RWPE1 (cell line): ENCODE measurements at regions not wholly inside any gene's neighbourhood (a gene's known extent, or its start where the extent isn't known, plus 50 kb on each side); places are given as distances from the start of the nearest gene placed in this dataset.
A peak's percentile ranks its signal among the peaks of the same experiment; 100 is the strongest.
"Not testable (repeated sequence)": the region's sequence is repeated elsewhere in the genome, so short reads cannot be mapped to it uniquely, and the experiment has no call there.

Experiments used
- CTCF ChIA-PET: fragments of 350-600 bp; sonication (Branson Sonifier 250); formaldehyde crosslinking; extraction: SDS; loops from one replicate; lab custom pipeline; 2021; lab: Yijun Ruan, JAX
- POLR2A ChIA-PET: fragments of 400-600 bp; formaldehyde crosslinking; extraction: SDS; loops from one replicate; lab custom pipeline; 2020; ENCODE audit warnings: antibody characterized with exemption; ENCODE audit not compliant: low non-redundant PET; lab: Yijun Ruan, JAX
- DNase-seq: peaks from one replicate; pipeline ENCODE4 v3.0.0; 2012; ENCODE audit warnings: low spot score
- H3K27ac ChIP-seq: fragments of 450-650 bp; 2 replicates; pipeline ENCODE4 v1.5.1; 2017
- TF ChIP-seq, protein P1 (sequence below): fragments of 450-650 bp; conservative IDR thresholded peaks from 2 replicates; pipeline ENCODE4 v1.5.1; 2017; ENCODE audit warnings: low read depth, mild to moderate bottlenecking

DNA sequence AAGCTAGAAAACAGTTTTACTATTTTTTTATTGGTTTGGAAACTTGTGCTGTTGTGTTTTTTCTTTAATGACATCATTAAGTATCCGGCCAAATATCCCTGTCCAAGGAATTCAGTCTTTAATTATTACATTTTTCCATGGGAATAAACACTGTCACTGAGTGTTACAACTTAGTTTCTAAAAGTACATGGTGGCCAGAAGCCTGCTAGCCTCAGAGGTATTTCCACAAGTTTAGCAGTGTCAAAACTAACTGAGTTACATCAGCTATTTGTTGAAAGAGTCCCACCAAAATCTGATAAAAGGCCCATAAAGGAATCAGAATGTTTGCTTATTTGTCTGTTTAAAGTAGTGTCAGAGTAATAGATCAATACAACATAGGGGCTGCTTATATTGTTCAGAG, 331.6 kb downstream of the GOLGA6L6 start:
- CTCF ChIA-PET, POLR2A ChIA-PET: not testable (repeated sequence)

DNA sequence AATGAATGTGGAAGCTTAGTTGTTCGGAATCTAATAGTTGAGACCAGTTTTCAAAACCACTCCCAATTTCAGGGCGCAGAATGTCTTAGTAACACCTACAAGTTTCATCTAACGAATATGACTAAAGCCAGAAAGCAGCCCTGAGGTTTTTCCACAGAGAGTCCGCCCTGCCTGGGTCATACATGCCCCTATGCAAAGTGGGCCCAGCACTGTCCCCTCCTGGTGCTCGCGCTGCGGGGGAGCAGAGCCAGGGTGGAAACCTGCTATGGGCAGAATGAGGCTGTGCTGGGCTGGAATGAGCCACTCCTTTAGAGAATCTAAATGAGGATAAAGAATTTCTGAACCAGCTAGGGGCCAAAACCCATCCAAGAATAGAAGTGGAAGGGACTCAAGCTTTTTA, 334.0 kb downstream of the GOLGA6L6 start:
- DNase-seq, POLR2A ChIA-PET, CTCF ChIA-PET, H3K27ac ChIP-seq: not testable (repeated sequence)

More for the DNA sequence above, 331.6 kb downstream of the GOLGA6L6 start:
- DNase-seq, H3K27ac ChIP-seq: not testable (repeated sequence)

DNA sequence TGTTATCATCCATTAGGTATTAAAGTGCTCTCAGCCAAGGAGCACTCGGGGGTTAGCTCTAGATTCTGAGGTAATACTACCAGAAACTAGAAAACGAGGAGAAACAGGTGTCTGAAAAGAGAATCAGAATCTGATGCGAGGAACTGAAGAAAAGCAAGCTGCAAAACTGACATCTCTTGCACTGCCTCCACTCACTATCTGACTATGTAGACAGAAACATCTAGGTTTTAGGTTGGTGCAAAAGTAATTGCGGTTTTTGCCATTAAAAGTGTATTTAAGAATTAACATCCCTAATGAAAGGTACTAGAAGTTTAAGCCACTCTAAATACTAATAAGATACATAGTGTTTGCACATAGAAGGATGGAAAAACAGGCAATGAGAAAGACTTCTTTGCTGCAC, 334.4 kb downstream of the GOLGA6L6 start:
- DNase-seq, POLR2A ChIA-PET, CTCF ChIA-PET, H3K27ac ChIP-seq: not testable (repeated sequence)

DNA sequence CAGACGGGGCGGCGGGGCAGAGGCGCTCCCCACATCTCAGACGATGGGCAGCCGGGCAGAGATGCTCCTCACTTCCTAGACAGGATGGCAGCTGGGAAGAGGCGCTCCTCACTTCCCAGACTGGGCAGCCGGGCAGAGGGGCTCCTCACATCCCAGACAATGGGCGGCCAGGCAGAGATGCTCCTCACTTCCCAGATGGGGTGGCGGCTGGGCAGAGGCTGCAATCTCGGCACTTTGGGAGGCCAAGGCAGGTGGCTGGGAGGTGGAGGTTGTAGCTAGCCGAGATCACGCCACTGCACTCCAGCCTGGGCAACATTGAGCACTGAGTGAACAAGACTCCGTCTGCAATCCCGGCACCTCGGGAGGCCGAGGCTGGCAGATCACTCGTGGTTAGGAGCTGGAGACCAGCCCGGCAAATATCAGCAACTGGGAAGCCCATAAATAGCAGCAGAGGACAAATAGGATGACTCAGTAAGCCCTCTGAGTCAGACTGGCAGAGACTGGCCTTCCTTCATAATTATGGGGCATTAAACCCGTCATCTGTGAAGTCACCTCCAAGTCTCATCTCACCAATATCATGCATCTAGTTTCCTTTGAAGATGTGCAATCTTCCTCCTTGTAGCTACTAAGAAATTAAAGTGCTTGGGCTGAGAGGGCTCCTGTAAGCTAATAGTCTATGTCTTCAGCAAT, 337.3 kb downstream of the GOLGA6L6 start:
- POLR2A ChIA-PET, CTCF ChIA-PET: not testable (repeated sequence)

DNA sequence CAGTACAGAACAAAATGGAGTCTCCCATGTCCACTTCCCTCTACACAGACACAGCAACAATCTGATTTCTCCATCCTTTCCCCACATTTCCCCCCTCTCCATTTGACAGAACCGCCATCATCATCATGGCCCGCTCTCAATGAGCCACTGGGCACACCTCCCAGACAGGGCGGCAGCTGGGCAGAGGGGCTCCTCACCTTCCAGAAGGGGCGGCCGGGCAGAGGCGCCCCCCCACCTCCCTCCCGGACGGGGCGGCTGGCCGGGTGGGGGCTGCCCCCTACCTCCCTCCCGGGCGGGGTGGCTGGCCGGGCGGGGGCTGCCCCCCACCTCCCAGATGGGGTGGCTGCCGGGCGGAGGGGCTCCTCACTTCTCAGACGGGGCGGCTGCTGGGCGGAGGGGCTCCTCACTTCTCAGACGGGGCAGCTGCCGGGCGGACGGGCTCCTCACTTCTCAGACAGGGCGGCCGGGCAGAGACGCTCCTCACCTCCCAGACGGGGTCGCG, 337.9 kb downstream of the GOLGA6L6 start:
- POLR2A ChIA-PET, DNase-seq, CTCF ChIA-PET: not testable (repeated sequence)

More for the DNA sequence above, 337.3 kb downstream of the GOLGA6L6 start:
- DNase-seq, H3K27ac ChIP-seq: not testable (repeated sequence)

DNA sequence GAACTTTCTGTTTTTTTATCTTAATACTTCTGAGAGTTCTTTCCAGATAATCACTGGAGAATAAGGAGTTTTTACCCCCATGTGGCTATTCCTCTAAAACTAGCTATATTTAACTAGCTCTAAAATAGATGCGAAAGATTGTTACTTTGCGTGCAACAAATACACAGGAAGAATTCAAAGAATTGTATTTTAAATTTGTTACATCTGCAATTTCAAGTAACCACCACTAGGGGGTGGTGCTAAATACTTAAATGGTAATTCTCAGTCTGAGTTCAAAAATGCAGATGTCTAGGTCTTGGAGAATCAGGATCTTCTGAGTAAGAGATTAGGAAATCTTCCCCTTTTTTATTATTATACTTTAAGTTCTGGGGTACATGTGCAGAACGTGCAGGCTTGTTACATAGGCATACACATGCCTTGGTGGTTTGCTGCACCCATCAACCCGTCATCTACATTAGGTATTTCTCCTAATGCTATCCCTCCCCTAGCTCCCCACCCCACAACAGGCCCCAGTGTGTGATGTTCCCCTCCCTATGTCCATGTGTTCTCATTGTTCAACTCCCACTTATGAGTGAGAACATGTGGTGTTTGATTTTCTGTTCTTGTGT, 346.9 kb downstream of the GOLGA6L6 start:
- DNase-seq, H3K27ac ChIP-seq, POLR2A ChIA-PET, CTCF ChIA-PET: not testable (repeated sequence)
- TF ChIP-seq, protein P1, sequence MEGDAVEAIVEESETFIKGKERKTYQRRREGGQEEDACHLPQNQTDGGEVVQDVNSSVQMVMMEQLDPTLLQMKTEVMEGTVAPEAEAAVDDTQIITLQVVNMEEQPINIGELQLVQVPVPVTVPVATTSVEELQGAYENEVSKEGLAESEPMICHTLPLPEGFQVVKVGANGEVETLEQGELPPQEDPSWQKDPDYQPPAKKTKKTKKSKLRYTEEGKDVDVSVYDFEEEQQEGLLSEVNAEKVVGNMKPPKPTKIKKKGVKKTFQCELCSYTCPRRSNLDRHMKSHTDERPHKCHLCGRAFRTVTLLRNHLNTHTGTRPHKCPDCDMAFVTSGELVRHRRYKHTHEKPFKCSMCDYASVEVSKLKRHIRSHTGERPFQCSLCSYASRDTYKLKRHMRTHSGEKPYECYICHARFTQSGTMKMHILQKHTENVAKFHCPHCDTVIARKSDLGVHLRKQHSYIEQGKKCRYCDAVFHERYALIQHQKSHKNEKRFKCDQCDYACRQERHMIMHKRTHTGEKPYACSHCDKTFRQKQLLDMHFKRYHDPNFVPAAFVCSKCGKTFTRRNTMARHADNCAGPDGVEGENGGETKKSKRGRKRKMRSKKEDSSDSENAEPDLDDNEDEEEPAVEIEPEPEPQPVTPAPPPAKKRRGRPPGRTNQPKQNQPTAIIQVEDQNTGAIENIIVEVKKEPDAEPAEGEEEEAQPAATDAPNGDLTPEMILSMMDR, result peak; percentile 34

More for the DNA sequence above, 337.9 kb downstream of the GOLGA6L6 start:
- not testable (repeated sequence) for H3K27ac ChIP-seq

DNA sequence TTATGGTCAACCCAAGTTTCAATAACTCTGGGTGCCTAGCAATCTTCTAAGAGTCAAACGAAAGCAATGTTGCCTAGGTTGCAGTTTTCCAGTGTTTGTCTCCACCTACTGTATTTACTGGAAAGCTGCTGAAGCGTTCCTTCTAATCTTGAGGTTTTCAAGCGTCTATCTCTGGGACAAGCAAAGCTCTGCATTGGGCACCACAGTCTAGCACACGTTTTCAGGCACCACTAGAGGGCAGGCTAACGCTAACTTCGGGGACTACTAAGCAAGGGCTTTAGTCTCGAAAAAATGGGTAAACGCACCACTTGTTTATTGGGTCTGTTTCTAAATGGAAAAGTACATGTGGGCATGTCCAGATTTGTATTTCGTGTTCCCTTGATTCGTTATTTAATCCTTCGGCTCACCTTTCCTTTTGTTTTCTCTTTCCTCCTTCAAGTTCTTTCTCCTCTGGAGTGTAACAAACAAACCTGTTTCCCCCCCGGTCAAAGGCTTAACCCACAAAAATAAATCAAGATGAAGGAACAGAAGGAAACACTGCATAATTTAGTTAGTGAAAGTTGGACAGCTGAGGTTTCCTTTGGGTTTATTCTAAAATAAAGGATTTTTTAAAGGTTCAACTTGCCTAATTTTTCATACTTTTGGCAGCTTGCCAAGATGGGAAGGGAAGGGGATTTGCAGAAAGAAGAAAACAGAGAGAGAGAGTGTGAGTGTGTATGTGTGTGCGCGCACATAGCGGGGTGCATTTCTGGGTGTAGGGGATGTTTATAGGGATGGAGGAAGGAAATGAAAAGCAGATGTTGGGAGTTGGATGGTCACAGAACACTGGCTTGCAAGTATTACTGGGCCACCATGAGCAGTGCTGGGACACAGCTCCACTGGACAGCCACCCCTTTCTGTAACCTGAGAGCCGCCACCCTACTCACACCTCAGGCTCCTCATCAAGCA, 348.3 kb downstream of the GOLGA6L6 start:
- CTCF ChIA-PET, H3K27ac ChIP-seq, POLR2A ChIA-PET, DNase-seq: not testable (repeated sequence)
- TF ChIP-seq, protein P1, result peak; percentile 70

DNA sequence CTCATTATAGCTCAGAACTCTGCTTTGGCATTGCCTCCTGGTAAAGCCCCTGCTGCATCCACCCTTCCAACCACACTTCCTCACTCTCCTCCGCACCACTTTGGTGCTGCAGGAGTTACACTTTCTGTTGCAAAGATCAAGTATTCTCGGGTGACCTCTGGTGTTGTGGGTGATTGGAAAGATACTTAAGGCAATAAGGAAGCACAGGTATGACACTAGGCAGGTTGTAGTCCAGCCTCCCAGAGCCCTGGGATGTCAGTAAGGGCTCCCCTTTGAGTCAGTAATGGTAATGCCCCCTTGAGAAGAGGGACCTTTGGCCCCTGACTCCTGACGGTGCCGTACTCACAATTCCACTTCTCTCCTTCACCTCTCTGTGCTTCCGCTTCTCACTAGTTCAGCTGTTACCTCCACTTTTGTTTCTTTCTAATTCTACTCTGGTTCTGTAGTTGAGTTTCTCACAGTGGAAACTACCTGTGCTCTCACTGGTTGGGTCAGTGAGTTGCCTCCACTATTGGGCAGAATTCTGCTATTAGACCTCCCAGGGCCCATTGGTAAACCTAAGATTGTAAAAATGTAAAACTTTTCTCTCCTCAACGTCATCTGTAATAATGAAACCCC, 350.0 kb downstream of the GOLGA6L6 start:
- CTCF ChIA-PET, POLR2A ChIA-PET, DNase-seq, H3K27ac ChIP-seq: not testable (repeated sequence)

DNA sequence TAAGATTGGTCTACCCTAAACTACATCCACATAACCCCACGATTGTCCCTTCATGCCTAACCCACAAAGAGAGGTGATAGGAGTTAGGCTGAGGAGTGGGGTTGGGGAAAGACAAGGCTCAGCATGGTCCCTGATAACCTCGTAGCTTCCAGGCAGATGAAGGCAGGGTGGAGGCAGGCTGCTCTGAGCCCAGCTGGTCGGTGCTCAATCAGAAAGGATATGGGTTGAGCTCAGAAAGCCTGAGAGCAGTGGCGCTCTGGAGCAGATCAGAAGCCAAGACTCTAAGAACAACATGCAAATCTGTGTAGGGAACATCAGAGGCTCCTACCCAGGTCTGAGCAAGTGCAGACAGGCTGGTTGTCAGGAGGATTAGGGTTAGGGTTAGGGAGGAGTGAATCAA, 353.0 kb downstream of the GOLGA6L6 start:
- POLR2A ChIA-PET, CTCF ChIA-PET, H3K27ac ChIP-seq, DNase-seq: not testable (repeated sequence)

DNA sequence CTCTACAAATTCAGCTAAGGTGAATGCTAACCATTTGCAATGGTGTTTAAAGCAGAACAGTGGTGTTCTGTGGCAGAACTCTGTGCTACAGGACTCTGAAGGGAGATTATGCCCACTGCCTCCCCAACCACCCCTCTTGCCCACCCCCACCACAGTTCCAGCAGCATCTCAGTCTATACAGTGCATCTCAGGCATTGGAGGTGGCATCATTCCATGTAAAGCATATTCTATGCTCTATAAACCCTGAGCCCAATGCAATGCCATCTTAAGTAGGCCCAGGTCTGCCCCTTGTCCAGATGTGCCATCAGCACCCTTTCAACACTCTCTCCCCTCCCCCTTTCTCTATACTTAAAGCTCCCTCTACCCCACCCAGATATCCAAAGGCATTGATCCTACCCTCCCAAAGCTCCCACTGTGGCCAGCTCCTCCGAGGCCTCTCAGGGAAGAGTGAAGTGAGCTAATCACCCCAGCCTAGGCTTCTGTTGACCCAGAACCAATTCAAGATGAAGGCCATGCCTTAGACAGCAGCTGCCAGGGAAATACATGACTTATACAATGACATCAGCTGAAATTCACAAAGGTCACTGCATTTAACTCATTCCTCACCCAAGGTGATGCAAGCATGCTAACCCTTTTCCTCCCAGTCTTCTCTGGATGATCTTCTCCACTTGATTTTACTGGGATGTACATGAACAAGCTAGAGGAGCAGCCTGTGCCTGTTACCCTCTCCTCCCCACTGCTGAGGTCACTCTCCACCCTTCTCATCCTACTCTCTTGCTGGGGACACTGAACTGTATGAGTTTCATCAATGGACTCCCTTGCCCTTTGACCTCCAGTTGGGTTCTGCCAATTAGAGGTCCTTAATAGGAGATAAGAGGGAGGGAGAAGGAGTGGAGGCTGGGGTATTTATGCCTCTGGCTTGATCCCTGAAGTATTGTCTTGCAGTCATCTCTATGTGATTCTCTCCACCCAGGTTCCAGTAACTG, 353.9 kb downstream of the GOLGA6L6 start:
- CTCF ChIA-PET, POLR2A ChIA-PET, DNase-seq, H3K27ac ChIP-seq: not testable (repeated sequence)

DNA sequence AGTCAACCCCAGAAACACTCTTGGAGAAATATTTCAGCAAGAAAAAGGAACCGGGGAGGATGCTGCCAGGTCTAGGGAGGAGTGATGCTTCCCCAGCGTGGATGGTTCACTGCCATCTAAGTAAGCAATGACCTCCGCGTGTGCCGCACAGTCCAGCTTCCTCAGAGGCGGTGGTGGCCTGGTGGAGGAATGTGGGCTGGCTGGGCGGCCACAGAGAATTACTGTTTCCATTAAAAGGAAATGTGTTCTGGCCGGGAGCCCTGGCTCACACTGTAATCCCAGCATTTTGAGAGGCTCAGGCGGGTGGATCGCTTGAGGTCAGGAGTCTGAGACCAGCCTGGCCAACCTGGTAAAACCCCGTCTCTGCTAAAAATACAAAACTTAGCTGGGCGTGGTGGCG, 356.7 kb downstream of the GOLGA6L6 start:
- DNase-seq, POLR2A ChIA-PET, CTCF ChIA-PET, H3K27ac ChIP-seq: not testable (repeated sequence)

DNA sequence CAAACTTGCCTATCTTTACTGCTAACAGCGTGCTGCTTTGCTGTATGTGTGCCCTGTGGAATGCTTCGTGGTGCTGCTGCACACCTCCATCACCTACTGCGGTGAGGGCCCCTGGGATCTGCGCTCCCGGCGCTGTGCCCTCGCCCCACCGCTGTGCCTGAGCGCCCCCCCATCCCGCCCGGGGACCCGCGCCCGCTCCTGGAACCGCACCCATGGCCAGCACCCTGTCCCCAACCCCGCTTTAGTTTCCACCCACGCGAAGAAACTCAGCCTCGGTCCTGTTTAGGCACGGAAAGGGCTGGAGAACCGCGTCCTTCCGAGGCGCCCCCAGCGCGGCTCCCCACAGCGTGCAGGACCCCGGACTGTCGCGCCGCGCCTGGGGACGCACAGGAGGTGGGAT, 373.4 kb downstream of the GOLGA6L6 start:
- POLR2A ChIA-PET, H3K27ac ChIP-seq, DNase-seq, CTCF ChIA-PET: not testable (repeated sequence)

DNA sequence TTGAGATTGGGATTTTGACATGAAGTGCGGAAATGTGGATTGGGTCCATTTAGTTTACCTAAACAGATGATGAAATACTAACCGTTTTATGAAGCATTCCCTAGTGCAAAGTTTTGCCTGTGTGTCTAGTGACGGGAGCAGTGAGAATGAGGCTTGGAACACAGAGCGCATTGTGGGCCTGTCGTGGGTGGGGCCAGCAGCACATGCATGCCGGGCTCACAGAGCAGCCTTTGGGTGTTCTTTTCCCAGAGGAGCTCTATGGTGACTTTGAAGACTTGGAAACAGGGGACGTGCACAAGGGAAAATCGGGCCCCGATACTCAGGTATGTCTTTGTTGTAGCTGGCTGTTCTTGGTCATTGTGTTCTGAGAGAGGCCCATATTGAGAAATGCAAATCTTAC, 388.1 kb downstream of the GOLGA6L6 start:
- H3K27ac ChIP-seq, CTCF ChIA-PET, POLR2A ChIA-PET, DNase-seq: not testable (repeated sequence)
